ENCODE measurements at regions not wholly inside any gene's neighbourhood (a gene's known extent, or its start where the extent isn't known, plus 50 kb on each side); places are given as distances from the start of the nearest gene placed in this dataset.

GRCh38 chr6:78597966-78598365 lies 269.4 kb upstream of the IRAK1BP1 start:
- no peaks in the 10 kb centered on the region for H3K9me3 ChIP-seq (ENCODE audit: control insufficient read depth in 2 of 3, low read length in 3 of 3)
- H3K9me3 Mint-ChIP-seq: peaks cover 0 to 12% (median 0%) of the 10 kb centered on the region in 11 donors
- no peaks in the 10 kb centered on the region for H3K27me3 Mint-ChIP-seq
- H3K27me3 ChIP-seq (ENCODE audit: control insufficient read depth in 2 of 2, insufficient read depth in 2 of 2, low read length in 2 of 2): no peaks in the 10 kb centered on the region
- no peak overlapping the region for H3K4me3 ChIP-seq (ENCODE audit: low read length)
- no peaks in the 10 kb centered on the region for H3K4me1 Mint-ChIP-seq
- H3K36me3 Mint-ChIP-seq: no peaks in the 10 kb centered on the region
- intact Hi-C loops (cut with micrococcal nuclease): no loop called here
- H3K4me3 Mint-ChIP-seq: no peak overlapping the region
- H3K36me3 ChIP-seq (ENCODE audit: control insufficient read depth in 2 of 3, insufficient read depth in 3 of 3, low read length in 3 of 3): no peaks in the 10 kb centered on the region
- no peak for ATAC-seq
- CTCF ChIA-PET: no interaction called here
- DNase-seq: no peak
- no peak overlapping the region for H3K27ac Mint-ChIP-seq
- H3K4me1 ChIP-seq (ENCODE audit: control insufficient read depth in 2 of 2, insufficient read depth in 2 of 2, low read length in 2 of 2): no peaks in the 10 kb centered on the region
- POLR2A ChIA-PET: no interaction called here
- no peak overlapping the region for H3K27ac ChIP-seq (ENCODE audit: low read depth, low read length)

- no peaks in the 10 kb centered on the region for H3K27me3 Mint-ChIP-seq
- peaks cover 0 to 12% (median 0%) of the 10 kb centered on the region in 11 donors for H3K9me3 Mint-ChIP-seq
- Histone ChIP-seq H3K27ac (ENCODE audit: low read depth, low read length) (no peak overlapping the region), H3K4me1 (ENCODE audit: control insufficient read depth in 2 of 2, insufficient read depth in 2 of 2, low read length in 2 of 2) (no peaks in the 10 kb centered on the region), H3K4me3 (ENCODE audit: low read length) (no peak overlapping the region), H3K36me3 (ENCODE audit: control insufficient read depth in 2 of 3, insufficient read depth in 3 of 3, low read length in 3 of 3) (no peaks in the 10 kb centered on the region), H3K27me3 (ENCODE audit: control insufficient read depth in 2 of 2, insufficient read depth in 2 of 2, low read length in 2 of 2) (no peaks in the 10 kb centered on the region), H3K9me3 (ENCODE audit: control insufficient read depth in 2 of 3, low read length in 3 of 3) (no peaks in the 10 kb centered on the region)
- ChIA-PET POLR2A (no interaction called here), CTCF (no interaction called here)
- no peak overlapping the region for H3K4me3 Mint-ChIP-seq
- H3K36me3 Mint-ChIP-seq: no peaks in the 10 kb centered on the region
- ATAC-seq: no peak
- DNase-seq: no peak
- H3K27ac Mint-ChIP-seq: no peak overlapping the region
- intact Hi-C loops (cut with micrococcal nuclease): no loop called here
- no peaks in the 10 kb centered on the region for H3K4me1 Mint-ChIP-seq
These were observed 268.4 kb upstream of the IRAK1BP1 start for GRCh38 chr6:78598966-78599365.

DNA sequence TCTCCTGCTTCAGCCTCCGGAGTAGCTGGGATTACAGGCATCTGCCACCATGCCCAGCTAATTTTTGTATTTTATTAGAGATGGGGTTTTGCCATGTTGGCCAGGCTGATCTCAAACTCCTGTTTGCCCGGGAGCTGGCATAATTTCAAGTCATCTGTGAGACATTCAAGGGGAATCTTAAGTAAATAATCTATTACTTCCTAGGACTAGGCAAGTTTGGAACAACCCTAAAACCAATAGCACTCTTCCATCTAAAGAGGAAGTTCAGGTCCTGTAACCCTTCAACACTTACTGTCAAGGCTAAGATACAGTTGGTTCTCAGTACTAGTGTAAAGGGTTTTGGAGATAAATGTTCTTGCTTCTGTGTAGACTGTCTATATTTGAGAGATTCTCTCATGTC lies 267.8 kb upstream of the IRAK1BP1 start:
- H3K4me1 ChIP-seq (ENCODE audit: control insufficient read depth in 2 of 2, insufficient read depth in 2 of 2, low read length in 2 of 2): no peaks in the 10 kb centered on the region
- no peak overlapping the region for H3K27ac ChIP-seq (ENCODE audit: low read depth, low read length)
- no peak for ATAC-seq
- intact Hi-C loops (cut with micrococcal nuclease): no loop called here
- Mint-ChIP-seq H3K27me3 (no peaks in the 10 kb centered on the region), H3K9me3 (peaks cover 0 to 12% (median 0%) of the 10 kb centered on the region in 11 donors), H3K4me3 (no peak overlapping the region), H3K4me1 (no peaks in the 10 kb centered on the region), H3K27ac (no peak overlapping the region), H3K36me3 (no peaks in the 10 kb centered on the region)
- POLR2A ChIA-PET: no interaction called here
- CTCF ChIA-PET: no interaction called here
- H3K9me3 ChIP-seq (ENCODE audit: control insufficient read depth in 2 of 3, low read length in 3 of 3): no peaks in the 10 kb centered on the region
- no peak for DNase-seq
- H3K36me3 ChIP-seq (ENCODE audit: control insufficient read depth in 2 of 3, insufficient read depth in 3 of 3, low read length in 3 of 3): no peaks in the 10 kb centered on the region
- H3K4me3 ChIP-seq (ENCODE audit: low read length): no peak overlapping the region
- no peaks in the 10 kb centered on the region for H3K27me3 ChIP-seq (ENCODE audit: control insufficient read depth in 2 of 2, insufficient read depth in 2 of 2, low read length in 2 of 2)

DNA sequence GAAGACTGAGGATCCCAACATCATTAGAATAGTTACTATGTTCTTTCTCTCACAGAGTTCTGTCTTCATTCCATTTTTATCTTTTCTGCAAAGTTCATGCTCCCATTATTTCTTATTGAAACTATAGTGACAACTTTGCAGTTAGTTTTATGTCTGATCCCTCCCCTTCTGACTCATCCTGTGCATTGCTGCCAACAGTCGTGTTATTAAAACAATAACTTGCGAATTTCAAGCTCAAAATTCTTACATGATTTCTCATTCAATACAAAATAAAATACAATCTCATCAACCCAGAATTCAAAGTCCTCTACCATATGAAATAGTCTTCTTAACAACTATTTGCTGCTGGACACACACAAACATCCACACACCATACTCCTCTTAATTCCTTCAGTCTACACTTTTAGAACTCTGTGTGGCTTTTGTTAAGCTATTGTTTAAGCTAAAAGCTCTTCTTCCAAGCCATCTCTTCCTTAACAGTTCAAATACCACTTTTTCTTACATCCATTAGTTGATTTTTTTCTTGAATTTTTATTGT lies 261.4 kb upstream of the IRAK1BP1 start:
- Mint-ChIP-seq H3K27me3 (no peaks in the 10 kb centered on the region), H3K9me3 (peaks cover 0 to 5% (median 0%) of the 10 kb centered on the region in 11 donors), H3K36me3 (no peaks in the 10 kb centered on the region), H3K4me1 (no peaks in the 10 kb centered on the region), H3K27ac (no peak overlapping the region), H3K4me3 (no peak overlapping the region)
- Histone ChIP-seq H3K9me3 (ENCODE audit: control insufficient read depth in 2 of 3, low read length in 3 of 3) (no peaks in the 10 kb centered on the region), H3K4me3 (ENCODE audit: low read length) (no peak overlapping the region), H3K27me3 (ENCODE audit: control insufficient read depth in 2 of 2, insufficient read depth in 2 of 2, low read length in 2 of 2) (no peaks in the 10 kb centered on the region), H3K4me1 (ENCODE audit: control insufficient read depth in 2 of 2, insufficient read depth in 2 of 2, low read length in 2 of 2) (no peaks in the 10 kb centered on the region), H3K27ac (ENCODE audit: low read depth, low read length) (no peak overlapping the region), H3K36me3 (ENCODE audit: control insufficient read depth in 2 of 3, insufficient read depth in 3 of 3, low read length in 3 of 3) (no peaks in the 10 kb centered on the region)
- ChIA-PET CTCF (no interaction called here), POLR2A (no interaction called here)
- intact Hi-C loops (cut with micrococcal nuclease): no loop called here
- ATAC-seq (no peak), DNase-seq (no peak)

DNA sequence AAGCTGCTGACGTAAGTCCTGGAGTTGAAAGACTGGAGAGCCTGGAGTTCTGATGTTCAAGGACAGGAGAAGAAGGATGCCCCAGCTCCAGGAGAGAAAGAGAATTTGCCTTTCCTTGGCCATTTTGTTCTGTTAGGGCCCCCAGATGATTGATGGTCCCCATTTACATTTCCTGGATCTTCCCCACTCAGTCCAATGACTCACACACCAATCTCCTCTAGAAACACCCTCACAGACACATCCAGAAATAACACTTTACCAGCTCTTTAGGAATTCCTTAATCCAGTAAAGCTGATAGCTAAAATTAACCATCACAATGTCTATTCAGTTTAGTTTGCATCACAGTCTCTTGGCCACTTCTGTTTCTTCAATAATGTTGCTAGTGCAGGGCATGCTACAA lies 260.2 kb upstream of the IRAK1BP1 start:
- ChIA-PET CTCF (no interaction called here), POLR2A (no interaction called here)
- H3K4me1 Mint-ChIP-seq: no peaks in the 10 kb centered on the region
- H3K4me3 ChIP-seq (ENCODE audit: low read length): no peak overlapping the region
- peaks cover 0 to 5% (median 0%) of the 10 kb centered on the region in 11 donors for H3K9me3 Mint-ChIP-seq
- H3K36me3 Mint-ChIP-seq: no peaks in the 10 kb centered on the region
- DNase-seq (no peak), ATAC-seq (no peak)
- H3K27ac ChIP-seq (ENCODE audit: low read depth, low read length): no peak overlapping the region
- H3K4me3 Mint-ChIP-seq: no peak overlapping the region
- H3K27ac Mint-ChIP-seq: no peak overlapping the region
- intact Hi-C loops (cut with micrococcal nuclease): no loop called here
- no peaks in the 10 kb centered on the region for H3K27me3 ChIP-seq (ENCODE audit: control insufficient read depth in 2 of 2, insufficient read depth in 2 of 2, low read length in 2 of 2)
- no peaks in the 10 kb centered on the region for H3K4me1 ChIP-seq (ENCODE audit: control insufficient read depth in 2 of 2, insufficient read depth in 2 of 2, low read length in 2 of 2)
- H3K9me3 ChIP-seq (ENCODE audit: control insufficient read depth in 2 of 3, low read length in 3 of 3): no peaks in the 10 kb centered on the region
- peaks cover 0 to under 1% (median 0%) of the 10 kb centered on the region in 5 donors for H3K27me3 Mint-ChIP-seq
- no peaks in the 10 kb centered on the region for H3K36me3 ChIP-seq (ENCODE audit: control insufficient read depth in 2 of 3, insufficient read depth in 3 of 3, low read length in 3 of 3)

DNA sequence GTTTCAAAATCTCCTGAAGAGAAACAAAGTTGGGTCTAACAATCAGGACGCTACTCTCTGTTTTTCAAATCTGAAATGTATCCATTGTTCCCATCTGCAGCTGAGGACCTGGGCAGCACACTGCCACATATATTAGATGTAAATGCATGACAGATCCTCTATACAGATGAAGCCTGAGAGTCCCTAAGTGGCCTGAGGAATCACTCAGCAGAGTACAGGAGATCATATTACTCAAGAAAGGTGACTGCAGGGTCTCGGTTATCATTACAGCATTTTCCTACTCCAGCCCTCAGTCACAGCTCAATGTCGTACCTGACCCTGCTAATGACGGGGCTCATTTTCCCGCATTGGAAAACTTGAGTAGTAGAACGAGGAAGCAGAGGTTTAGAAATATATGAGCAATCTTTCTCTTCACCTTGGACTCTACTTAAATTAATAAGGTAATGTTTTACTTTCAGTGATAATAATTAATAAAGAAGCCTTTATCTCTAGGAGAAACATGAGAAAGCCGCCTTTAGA lies 256.2 kb upstream of the IRAK1BP1 start:
- Histone ChIP-seq H3K36me3 (ENCODE audit: control insufficient read depth in 2 of 3, insufficient read depth in 3 of 3, low read length in 3 of 3) (no peaks in the 10 kb centered on the region), H3K27me3 (ENCODE audit: control insufficient read depth in 2 of 2, insufficient read depth in 2 of 2, low read length in 2 of 2) (no peaks in the 10 kb centered on the region), H3K9me3 (ENCODE audit: control insufficient read depth in 2 of 3, low read length in 3 of 3) (no peaks in the 10 kb centered on the region), H3K4me1 (ENCODE audit: control insufficient read depth in 2 of 2, insufficient read depth in 2 of 2, low read length in 2 of 2) (no peaks in the 10 kb centered on the region), H3K4me3 (ENCODE audit: low read length) (no peak overlapping the region), H3K27ac (ENCODE audit: low read depth, low read length) (no peak overlapping the region)
- intact Hi-C loops (cut with micrococcal nuclease): no loop called here
- Mint-ChIP-seq H3K4me3 (no peak overlapping the region), H3K4me1 (no peaks in the 10 kb centered on the region), H3K27me3 (peaks cover 0 to 11% (median 6%) of the 10 kb centered on the region in 5 donors), H3K27ac (no peak overlapping the region), H3K36me3 (no peaks in the 10 kb centered on the region), H3K9me3 (peaks cover 0 to 3% (median 0%) of the 10 kb centered on the region in 11 donors)
- ChIA-PET CTCF (no interaction called here), POLR2A (no interaction called here)
- DNase-seq: no peak
- no peak for ATAC-seq

DNA sequence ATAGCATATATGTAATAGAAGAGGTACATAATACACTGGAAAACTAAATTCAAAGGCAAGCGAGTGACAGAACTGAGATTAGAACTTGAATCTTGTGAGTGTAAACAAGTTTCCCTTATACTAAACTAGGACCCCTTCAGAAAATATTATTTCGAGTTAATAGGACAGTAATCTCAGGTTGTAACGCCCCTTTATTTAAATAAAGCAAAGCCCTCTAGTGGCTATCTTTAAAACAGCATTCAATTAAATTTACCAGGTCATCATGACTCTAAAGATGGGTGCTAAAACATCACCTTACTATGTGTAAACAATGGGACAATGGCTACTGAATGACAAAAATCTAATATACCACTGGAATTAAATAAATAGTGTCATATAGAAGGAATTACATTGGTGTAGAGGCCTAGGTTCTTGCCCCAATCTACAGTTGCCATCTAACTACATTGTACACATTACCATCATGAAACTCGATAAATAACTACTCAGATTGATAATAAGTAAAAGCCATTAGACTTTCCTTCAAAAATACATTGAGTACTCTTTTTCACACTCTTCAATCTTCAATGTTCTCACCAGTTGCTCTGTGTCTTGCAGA lies 255.4 kb upstream of the IRAK1BP1 start:
- H3K27me3 Mint-ChIP-seq: peaks cover 0 to 11% (median 6%) of the 10 kb centered on the region in 5 donors
- no peaks in the 10 kb centered on the region for H3K4me1 Mint-ChIP-seq
- Histone ChIP-seq H3K27ac (ENCODE audit: low read depth, low read length) (no peak overlapping the region), H3K9me3 (ENCODE audit: control insufficient read depth in 2 of 3, low read length in 3 of 3) (no peaks in the 10 kb centered on the region), H3K36me3 (ENCODE audit: control insufficient read depth in 2 of 3, insufficient read depth in 3 of 3, low read length in 3 of 3) (no peaks in the 10 kb centered on the region), H3K4me3 (ENCODE audit: low read length) (no peak overlapping the region), H3K27me3 (ENCODE audit: control insufficient read depth in 2 of 2, insufficient read depth in 2 of 2, low read length in 2 of 2) (no peaks in the 10 kb centered on the region), H3K4me1 (ENCODE audit: control insufficient read depth in 2 of 2, insufficient read depth in 2 of 2, low read length in 2 of 2) (no peaks in the 10 kb centered on the region)
- no peak for ATAC-seq
- intact Hi-C loops (cut with micrococcal nuclease): no loop called here
- CTCF ChIA-PET: no interaction called here
- H3K27ac Mint-ChIP-seq: no peak overlapping the region
- H3K4me3 Mint-ChIP-seq: no peak overlapping the region
- peaks cover 0 to 3% (median 0%) of the 10 kb centered on the region in 11 donors for H3K9me3 Mint-ChIP-seq
- POLR2A ChIA-PET: no interaction called here
- DNase-seq: no peak
- H3K36me3 Mint-ChIP-seq: no peaks in the 10 kb centered on the region

Measured in naive thymus-derived CD4-positive, alpha-beta T cell (primary cell).